Esophagus squamous epithelium (tissue), 5 donors: ENCODE measurements at regions not wholly inside any gene's neighbourhood (a gene's known extent, or its start where the extent isn't known, plus 50 kb on each side); places are given as distances from the start of the nearest gene placed in this dataset.

ENCODE experiments used
- DNase-seq: peaks from one replicate; lab custom pipeline; 2025; lab: John Stamatoyannopoulos, UW
- H3K27ac ChIP-seq, 4 donors: fragments of 200-600 bp; sonication (generic); one replicate each; pipeline ENCODE4 v1.5.1; 2016 to 2019; ENCODE audit warnings: mild to moderate bottlenecking in 1 of 4
- H3K27me3 ChIP-seq, 4 donors: fragments of 200-600 bp; sonication (generic); 1 replicate in 3 of 4; 2 replicates in 1 of 4; pipeline versions ENCODE4 v1.5.1 to v1.6.0; 2017 to 2021; ENCODE audit warnings: antibody characterized with exemption in 1 of 4
- H3K36me3 ChIP-seq, 3 donors: fragments of 200-600 bp; sonication (generic); one replicate each; pipeline ENCODE4 v1.5.1; 2016 to 2019
- H3K4me1 ChIP-seq, 3 donors: fragments of 200-600 bp; sonication (generic); one replicate each; pipeline ENCODE4 v1.5.1; 2017 to 2019
- H3K4me3 ChIP-seq, 4 donors: fragments of 200-600 bp; sonication (generic); 1 replicate in 3 of 4; 2 replicates in 1 of 4; pipeline ENCODE4 v1.5.1; 2016 to 2019; ENCODE audit warnings: mild to moderate bottlenecking in 2 of 4, moderate library complexity in 1 of 4
- H3K9me3 ChIP-seq, 3 donors: fragments of 200-600 bp; sonication (generic); one replicate each; pipeline ENCODE4 v1.5.1; 2016 to 2019
- POLR2A ChIP-seq, 4 donors: fragments of 450-650 bp; IDR thresholded peaks; one replicate each; pipeline ENCODE4 v1.6.1; 2017; ENCODE audit warnings: antibody characterized with exemption in 4 of 4, mild to moderate bottlenecking in 4 of 4, moderate library complexity in 3 of 4
- WGBS, 2 donors: methylation state at CpG; one replicate each; pipeline ENCODE4 v1.1.5; 2018; 5-methylcytosine and 5-hydroxymethylcytosine counted together
- intact Hi-C: fragments of 100-400 bp; cut with DNase I; formaldehyde crosslinking; loops from one replicate; pipeline ENCODE4 v1.15.0; 2022
- TF ChIP-seq, protein P1 (sequence below), 6 experiments: fragments of 450-650 bp in 4 of 6; fragments of 200-600 bp in 2 of 6; sonication (generic) in 2 of 6; IDR thresholded peaks; one replicate each; pipeline ENCODE4 v1.5.1; 2016 to 2019; ENCODE audit warnings: antibody characterized with exemption in 6 of 6, mild to moderate bottlenecking in 4 of 6, moderate library complexity in 4 of 6
- donor health status: DM: yes; HTN: yes; CAD: no.

DNA sequence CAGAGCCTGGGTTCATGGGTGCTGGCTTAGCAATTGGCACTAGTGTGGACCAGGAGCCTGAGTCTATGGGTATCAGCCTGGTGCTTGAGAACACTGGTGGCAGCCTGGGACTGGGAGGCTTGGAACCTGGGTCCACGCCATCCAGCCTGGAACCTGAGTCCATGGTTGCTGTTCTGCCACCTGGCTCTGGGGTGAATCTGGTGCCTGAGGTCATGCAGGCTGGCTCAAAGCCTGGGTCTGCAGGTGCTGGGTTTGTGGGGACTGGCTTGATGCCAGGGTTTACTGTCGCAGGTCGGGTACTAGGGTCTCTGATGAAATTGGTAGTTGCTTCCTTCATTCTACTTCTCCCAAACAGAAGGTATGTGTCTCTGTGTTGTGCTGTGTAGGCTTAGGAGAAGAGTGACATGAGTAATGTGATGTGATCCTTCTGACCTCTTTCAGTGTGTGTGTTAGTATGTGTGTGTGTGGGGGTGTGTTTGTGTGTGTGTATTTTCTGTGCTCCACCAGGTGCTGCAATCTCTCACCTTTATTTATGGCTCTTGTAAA lies 517.0 kb upstream of the EPHA5 start:
- no peak for TF ChIP-seq POLR2A (IDR thresholded peaks at IDR 0.05)
- TF ChIP-seq, protein P1, sequence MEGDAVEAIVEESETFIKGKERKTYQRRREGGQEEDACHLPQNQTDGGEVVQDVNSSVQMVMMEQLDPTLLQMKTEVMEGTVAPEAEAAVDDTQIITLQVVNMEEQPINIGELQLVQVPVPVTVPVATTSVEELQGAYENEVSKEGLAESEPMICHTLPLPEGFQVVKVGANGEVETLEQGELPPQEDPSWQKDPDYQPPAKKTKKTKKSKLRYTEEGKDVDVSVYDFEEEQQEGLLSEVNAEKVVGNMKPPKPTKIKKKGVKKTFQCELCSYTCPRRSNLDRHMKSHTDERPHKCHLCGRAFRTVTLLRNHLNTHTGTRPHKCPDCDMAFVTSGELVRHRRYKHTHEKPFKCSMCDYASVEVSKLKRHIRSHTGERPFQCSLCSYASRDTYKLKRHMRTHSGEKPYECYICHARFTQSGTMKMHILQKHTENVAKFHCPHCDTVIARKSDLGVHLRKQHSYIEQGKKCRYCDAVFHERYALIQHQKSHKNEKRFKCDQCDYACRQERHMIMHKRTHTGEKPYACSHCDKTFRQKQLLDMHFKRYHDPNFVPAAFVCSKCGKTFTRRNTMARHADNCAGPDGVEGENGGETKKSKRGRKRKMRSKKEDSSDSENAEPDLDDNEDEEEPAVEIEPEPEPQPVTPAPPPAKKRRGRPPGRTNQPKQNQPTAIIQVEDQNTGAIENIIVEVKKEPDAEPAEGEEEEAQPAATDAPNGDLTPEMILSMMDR (IDR thresholded peaks at IDR 0.05): no peak
- H3K36me3 ChIP-seq: no peaks in the 10 kb centered on the region
- no peaks in the 10 kb centered on the region for H3K27me3 ChIP-seq
- H3K9me3 ChIP-seq: no peaks in the 10 kb centered on the region
- intact Hi-C loops: no loop called here
- DNase-seq: no peak
- H3K27ac ChIP-seq: no peak overlapping the region
- no peak overlapping the region for H3K4me3 ChIP-seq
- 61 to 63% methylated on average over 2 of the region's 3 CpGs for WGBS, 2 donors
- H3K4me1 ChIP-seq: no peaks in the 10 kb centered on the region

DNA sequence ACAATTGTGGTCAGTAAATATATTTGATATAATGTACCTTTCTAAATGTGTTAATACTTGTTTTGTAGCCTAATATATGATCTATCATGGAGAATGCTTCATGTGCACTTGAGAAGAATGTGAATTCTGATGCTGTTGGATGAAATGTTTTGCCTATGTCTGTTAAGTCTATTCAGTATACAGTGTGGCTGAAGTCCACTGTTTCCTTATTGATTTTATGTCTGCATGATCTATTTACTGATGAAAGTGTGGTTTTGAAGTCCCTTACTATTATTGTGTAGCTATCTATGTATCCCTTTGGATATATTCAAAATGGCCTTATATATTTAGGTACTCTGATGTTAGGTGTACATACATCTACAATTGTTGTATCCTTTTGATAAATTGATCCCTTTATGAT lies 515.8 kb upstream of the EPHA5 start:
- TF ChIP-seq, protein P1 (IDR thresholded peaks at IDR 0.05): no peak
- intact Hi-C loops: no loop called here

DNA sequence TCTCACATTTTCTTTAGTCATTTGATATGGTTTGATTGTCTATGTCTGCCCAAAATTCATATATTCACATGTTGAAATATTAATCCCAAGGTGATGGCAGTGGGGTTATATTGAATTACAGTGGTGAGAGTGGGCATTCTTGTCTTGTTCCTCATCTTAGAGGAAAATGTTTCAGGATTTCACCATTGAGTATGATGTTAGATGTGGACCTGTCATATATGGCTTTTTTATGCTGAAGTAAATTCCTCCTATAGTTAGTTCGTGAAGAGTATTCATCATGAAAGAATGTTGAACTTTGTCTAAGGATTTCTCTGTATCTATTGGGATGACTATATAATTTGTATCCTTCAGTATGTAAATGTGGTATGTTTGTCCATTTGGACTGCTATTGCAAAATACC lies 512.3 kb upstream of the EPHA5 start:
- no peaks in the 10 kb centered on the region for H3K4me1 ChIP-seq
- intact Hi-C loops: no loop called here
- TF ChIP-seq, protein P1 (IDR thresholded peaks at IDR 0.05): no peak
- TF ChIP-seq POLR2A (IDR thresholded peaks at IDR 0.05): no peak
- H3K36me3 ChIP-seq: no peaks in the 10 kb centered on the region
- H3K9me3 ChIP-seq: no peaks in the 10 kb centered on the region
- H3K27me3 ChIP-seq: no peaks in the 10 kb centered on the region
- no peak overlapping the region for H3K27ac ChIP-seq
- no peak overlapping the region for H3K4me3 ChIP-seq
- no peak for DNase-seq
- WGBS, 2 donors: 73% methylated on average over 1 of the region's 1 CpG

More for the DNA sequence above, 515.8 kb upstream of the EPHA5 start:
- Histone ChIP-seq H3K27me3 (no peaks in the 10 kb centered on the region), H3K36me3 (no peaks in the 10 kb centered on the region), H3K9me3 (no peaks in the 10 kb centered on the region), H3K4me1 (no peaks in the 10 kb centered on the region), H3K4me3 (no peak overlapping the region), H3K27ac (no peak overlapping the region)
- DNase-seq: no peak

DNA sequence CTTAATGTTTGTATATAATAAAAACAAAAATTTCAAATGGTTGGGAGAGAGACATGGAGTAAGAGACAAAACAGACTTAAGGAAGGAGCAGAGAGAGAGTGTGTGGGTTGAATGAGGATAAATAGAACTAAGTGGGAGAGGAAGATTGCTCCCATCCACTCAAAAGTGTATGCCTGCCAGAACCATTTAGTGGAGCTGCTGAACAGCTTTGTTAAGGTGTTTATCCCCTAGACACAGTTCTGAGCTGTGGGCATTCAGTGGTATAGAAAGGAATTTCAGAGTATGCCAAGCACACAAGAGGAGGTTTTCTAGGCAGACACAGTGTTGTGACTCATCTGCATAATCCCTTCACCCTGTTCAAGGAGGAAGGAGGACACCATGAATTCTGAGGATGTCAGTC lies 508.6 kb upstream of the EPHA5 start:
- TF ChIP-seq, protein P1 (IDR thresholded peaks at IDR 0.05): no peak
- no peak for TF ChIP-seq POLR2A (IDR thresholded peaks at IDR 0.05)
- Histone ChIP-seq H3K27ac (no peak overlapping the region), H3K4me3 (no peak overlapping the region), H3K36me3 (no peaks in the 10 kb centered on the region), H3K9me3 (no peaks in the 10 kb centered on the region), H3K4me1 (no peaks in the 10 kb centered on the region), H3K27me3 (no peaks in the 10 kb centered on the region)
- intact Hi-C loops: no loop called here
- DNase-seq: no peak

DNA sequence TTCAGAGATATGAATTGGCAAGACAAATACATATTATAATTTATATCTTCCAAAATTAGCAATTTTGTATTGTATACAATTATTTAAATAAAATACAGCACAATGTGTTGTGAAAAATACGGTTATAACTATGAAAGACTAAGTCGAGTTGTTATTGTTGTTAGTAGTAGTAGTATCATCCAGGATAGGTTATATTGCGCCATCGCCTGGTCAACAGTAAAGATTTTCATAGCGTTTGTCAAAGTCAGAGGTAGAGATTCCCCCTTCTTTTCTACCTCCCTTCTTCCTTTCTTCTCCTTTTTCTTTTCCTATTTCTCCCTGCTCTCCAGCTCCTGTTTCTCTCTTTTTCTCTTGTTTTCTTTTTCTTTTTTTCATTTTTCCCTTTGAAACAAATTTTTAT lies 499.1 kb upstream of the EPHA5 start:
- no peak overlapping the region for H3K4me3 ChIP-seq
- WGBS, 2 donors: 28 to 35% methylated on average over 5 of the region's 5 CpGs
- no peak overlapping the region for H3K27ac ChIP-seq
- H3K36me3 ChIP-seq: no peaks in the 10 kb centered on the region
- no peaks in the 10 kb centered on the region for H3K27me3 ChIP-seq
- intact Hi-C loops: no loop called here
- DNase-seq: no peak
- TF ChIP-seq, protein P1 (IDR thresholded peaks at IDR 0.05): no peak
- no peak for TF ChIP-seq POLR2A (IDR thresholded peaks at IDR 0.05)
- H3K4me1 ChIP-seq: no peaks in the 10 kb centered on the region
- peaks cover 0 to 10% (median 0%) of the 10 kb centered on the region in 3 donors for H3K9me3 ChIP-seq
